Caco-2 (cell line): ENCODE measurements at regions not wholly inside any gene's neighbourhood (a gene's known extent, or its start where the extent isn't known, plus 50 kb on each side); places are given as distances from the start of the nearest gene placed in this dataset.

ENCODE experiments used
- BruUV-seq: library from RNA; stranded (reverse); fragments of 400-500 nt; replicated peaks from 2 replicates; lab custom pipeline; 2021; lab: Mats Ljungman, UMichigan
- CTCF ChIA-PET: fragments of 300-600 bp; sonication (Branson Sonifier 250); formaldehyde crosslinking; loops from one replicate; lab custom pipeline; 2022; ENCODE audit warnings: antibody characterized with exemption; lab: Charles Lee
- POLR2A ChIA-PET: fragments of 300-600 bp; sonication (Branson Sonifier 250); formaldehyde crosslinking; loops from one replicate; lab custom pipeline; 2022; ENCODE audit warnings: antibody characterized with exemption; lab: Charles Lee
- DNase-seq, 2 experiments: peaks; one replicate each; pipeline versions ENCODE4 v3.0.0 to v3.0.0-alpha.2; 2020 to 2022
- H3K27me3 ChIP-seq: replicated peaks from 2 replicates; pipeline ENCODE4 v1.6.0; 2011; ENCODE audit warnings: low read length; ENCODE audit not compliant: control insufficient read depth, insufficient read depth
- H3K36me3 ChIP-seq: 2 replicates; pipeline ENCODE4 v1.5.1; 2011; ENCODE audit warnings: low read length; ENCODE audit not compliant: control insufficient read depth, insufficient read depth
- H3K4me1 ChIP-seq: fragments of 250-450 bp; sonication (Bioruptor Pico); 2 replicates; pipeline ENCODE4 v1.5.1; 2020; ENCODE audit warnings: mild to moderate bottlenecking
- H3K4me3 ChIP-seq: 2 replicates; pipeline ENCODE4 v1.5.1; 2011; ENCODE audit warnings: low read depth, mild to moderate bottlenecking, control low read depth, low read length
- H3K9me3 ChIP-seq: fragments of 250-450 bp; sonication (Bioruptor Pico); 2 replicates; pipeline ENCODE4 v1.5.1; 2020; ENCODE audit warnings: mild to moderate bottlenecking, moderate library complexity
- H3K27ac Mint-ChIP-seq: one replicate; pipeline ENCODE4 v1.8.0; 2022; ENCODE audit warnings: mixed read lengths; ENCODE audit not compliant: unreplicated experiment
- H3K27me3 Mint-ChIP-seq: one replicate; pipeline ENCODE4 v1.8.0; 2022; ENCODE audit warnings: mixed read lengths; ENCODE audit not compliant: insufficient read depth, unreplicated experiment
- H3K36me3 Mint-ChIP-seq: one replicate; pipeline ENCODE4 v1.8.0; 2022; ENCODE audit warnings: mild to moderate bottlenecking, mixed read lengths; ENCODE audit not compliant: insufficient read depth, unreplicated experiment
- H3K4me1 Mint-ChIP-seq: one replicate; pipeline ENCODE4 v1.8.0; 2022; ENCODE audit warnings: low read depth, mixed read lengths; ENCODE audit not compliant: unreplicated experiment
- H3K4me3 Mint-ChIP-seq: one replicate; pipeline ENCODE4 v1.8.0; 2022; ENCODE audit warnings: mild to moderate bottlenecking, moderate library complexity, mixed read lengths; ENCODE audit not compliant: unreplicated experiment
- H3K9me3 Mint-ChIP-seq: one replicate; pipeline ENCODE4 v1.8.0; 2022; ENCODE audit warnings: mixed read lengths; ENCODE audit not compliant: unreplicated experiment
- CTCF ChIP-seq, 2 experiments: fragments of 200-600 bp in 1 of 2; IDR thresholded peaks; 1 replicate in 1 of 2; 2 replicates in 1 of 2; pipeline versions ENCODE4 v1.5.1 to v1.8.0; 2011 to 2022; ENCODE audit warnings: antibody characterized with exemption in 1 of 2, control low read depth in 1 of 2, inconsistent platforms in 1 of 2, low read depth in 1 of 2, low read length in 1 of 2, mild to moderate bottlenecking in 1 of 2, moderate library complexity in 1 of 2; ENCODE audit not compliant: insufficient read depth in 1 of 2, severe bottlenecking in 1 of 2, unreplicated experiment in 1 of 2
- intact Hi-C: fragments of 100-400 bp; cut with micrococcal nuclease; formaldehyde crosslinking; loops from one replicate; pipeline ENCODE4 v1.10.0; 2022; ENCODE audit not compliant: unreplicated experiment

GRCh38 chr12:17348311-17348710, 741.7 kb downstream of the RERGL start:
- ChIA-PET CTCF (no interaction called here), POLR2A (no interaction called here)
- Histone ChIP-seq H3K9me3 (no peaks in the 10 kb centered on the region), H3K4me3 (no peak overlapping the region), H3K27me3 (no peaks in the 10 kb centered on the region), H3K36me3 (no peaks in the 10 kb centered on the region), H3K4me1 (peaks cover 6% of the 10 kb centered on the region; the same call in 1 of the 2 replicates)
- no peak for TF ChIP-seq CTCF (IDR thresholded peaks at IDR 0.05; ENCODE audit: insufficient read depth in 1 of 2, low read depth in 1 of 2, low read length in 1 of 2, severe bottlenecking in 1 of 2, unreplicated experiment in 1 of 2)
- no TSS peak for BruUV-seq
- Mint-ChIP-seq H3K4me1 (peaks cover 3% of the 10 kb centered on the region), H3K27ac (no peak overlapping the region), H3K4me3 (no peak overlapping the region), H3K27me3 (no peaks in the 10 kb centered on the region), H3K36me3 (no peaks in the 10 kb centered on the region), H3K9me3 (peaks cover 11% of the 10 kb centered on the region)
- no peak for DNase-seq
- intact Hi-C loops, result no loop called here

GRCh38 chr12:17344649-17345048, 738.7 kb upstream of the LMO3 start:
- Histone ChIP-seq H3K27me3 (no peaks in the 10 kb centered on the region), H3K4me3 (no peak overlapping the region), H3K9me3 (no peaks in the 10 kb centered on the region), H3K36me3 (no peaks in the 10 kb centered on the region), H3K4me1 (peaks cover 14% of the 10 kb centered on the region)
- H3K4me1 Mint-ChIP-seq, result peaks cover 18% of the 10 kb centered on the region
- intact Hi-C loops, result no loop called here
- CTCF ChIA-PET, result no interaction called here
- no TSS peak for BruUV-seq
- H3K4me3 Mint-ChIP-seq, result no peak overlapping the region
- peaks cover 16% of the 10 kb centered on the region for H3K9me3 Mint-ChIP-seq
- POLR2A ChIA-PET, result interaction anchor here (0.6 kb wide), 1 partner anchor 80 kb away, joined by 4 read pairs; no protein-coding TSS in a partner anchor
- DNase-seq, result no peak
- no peak for TF ChIP-seq CTCF (IDR thresholded peaks at IDR 0.05; ENCODE audit: insufficient read depth in 1 of 2, low read depth in 1 of 2, low read length in 1 of 2, severe bottlenecking in 1 of 2, unreplicated experiment in 1 of 2)
- no peak overlapping the region for H3K27ac Mint-ChIP-seq
- H3K36me3 Mint-ChIP-seq, result no peaks in the 10 kb centered on the region
- no peaks in the 10 kb centered on the region for H3K27me3 Mint-ChIP-seq

GRCh38 chr12:17342381-17342961, 736.5 kb upstream of the LMO3 start:
- no peaks in the 10 kb centered on the region for H3K27me3 Mint-ChIP-seq
- H3K4me1 ChIP-seq, result peaks cover 9% of the 10 kb centered on the region
- H3K36me3 Mint-ChIP-seq, result no peaks in the 10 kb centered on the region
- H3K27ac Mint-ChIP-seq, result no peak overlapping the region
- H3K9me3 ChIP-seq, result no peaks in the 10 kb centered on the region
- ChIA-PET POLR2A (no interaction called here), CTCF (no interaction called here)
- no peak for TF ChIP-seq CTCF (IDR thresholded peaks at IDR 0.05; ENCODE audit: insufficient read depth in 1 of 2, low read depth in 1 of 2, low read length in 1 of 2, severe bottlenecking in 1 of 2, unreplicated experiment in 1 of 2)
- DNase-seq, result peak; percentile 33 to 50
- H3K4me3 ChIP-seq, result no peak overlapping the region
- peaks cover 25% of the 10 kb centered on the region for H3K9me3 Mint-ChIP-seq
- no TSS peak for BruUV-seq
- no peak overlapping the region for H3K4me3 Mint-ChIP-seq
- H3K4me1 Mint-ChIP-seq, result peaks cover 18% of the 10 kb centered on the region
- no peaks in the 10 kb centered on the region for H3K36me3 ChIP-seq
- H3K27me3 ChIP-seq, result no peaks in the 10 kb centered on the region
- intact Hi-C loops, result loop anchor here (2.0 kb wide), 1 partner anchor 16 kb away; no protein-coding TSS in a partner anchor
